ENCODE measurements at regions not wholly inside any gene's neighbourhood (a gene's known extent, or its start where the extent isn't known, plus 50 kb on each side); places are given as distances from the start of the nearest gene placed in this dataset.
"Not testable (repeated sequence)": the region's sequence is repeated elsewhere in the genome, so short reads cannot be mapped to it uniquely, and the experiment has no call there.

- no peak for DNase-seq
Observed at GRCh38 chr1:188672153-188672552, 1805.5 kb downstream of the BRINP3 start.

GRCh38 chr1:188689542-188689941, 1788.1 kb downstream of the BRINP3 start:
- DNase-seq: no peak

- DNase-seq: no peak
Observed at GRCh38 chr1:188700116-188700515, 1777.5 kb downstream of the BRINP3 start.

GRCh38 chr1:188706742-188707141, 1770.9 kb downstream of the BRINP3 start:
- DNase-seq: no peak

- DNase-seq: no peak
Observed at GRCh38 chr1:188708795-188709535, 1768.7 kb downstream of the BRINP3 start.

- no peak for DNase-seq
Observed at GRCh38 chr1:188715566-188715965, 1762.1 kb downstream of the BRINP3 start.

- DNase-seq: no peak
Observed at GRCh38 chr1:188719735-188720134, 1757.9 kb downstream of the BRINP3 start.

- DNase-seq: no peak
Observed at GRCh38 chr1:188723332-188724020, 1754.2 kb downstream of the BRINP3 start.

GRCh38 chr1:188729039-188729438, 1748.6 kb downstream of the BRINP3 start:
- no peak for DNase-seq

- no peak for DNase-seq
Observed at GRCh38 chr1:188735567-188735966, 1742.1 kb downstream of the BRINP3 start.

- DNase-seq: not testable (repeated sequence)
Observed at GRCh38 chr1:188749275-188749674, 1728.4 kb downstream of the BRINP3 start.

GRCh38 chr1:188752027-188752426, 1725.6 kb downstream of the BRINP3 start:
- not testable (repeated sequence) for DNase-seq

- DNase-seq: not testable (repeated sequence)
Observed at GRCh38 chr1:188757747-188758146, 1719.9 kb downstream of the BRINP3 start.

- no peak for DNase-seq
Observed at GRCh38 chr1:188761226-188761625, 1716.4 kb downstream of the BRINP3 start.

GRCh38 chr1:188762166-188762743, 1715.4 kb downstream of the BRINP3 start:
- DNase-seq: no peak

GRCh38 chr1:188763541-188763940, 1714.1 kb downstream of the BRINP3 start:
- no peak for DNase-seq

- no peak for DNase-seq
Observed at GRCh38 chr1:188769181-188769580, 1708.5 kb downstream of the BRINP3 start.

- DNase-seq: no peak
Observed at GRCh38 chr1:188769936-188770335, 1707.7 kb downstream of the BRINP3 start.

- DNase-seq: no peak
Observed at GRCh38 chr1:188778578-188778977, 1699.1 kb downstream of the BRINP3 start.

GRCh38 chr1:188782220-188782841, 1695.3 kb downstream of the BRINP3 start:
- DNase-seq: no peak

- DNase-seq: no peak
Observed at GRCh38 chr1:188794969-188795368, 1682.7 kb downstream of the BRINP3 start.

- DNase-seq: not testable (repeated sequence)
Observed at GRCh38 chr1:188812153-188812552, 1665.5 kb downstream of the BRINP3 start.

- not testable (repeated sequence) for DNase-seq
Observed at GRCh38 chr1:188812836-188813573, 1664.7 kb downstream of the BRINP3 start.

Measured in central memory CD4-positive, alpha-beta T cell (primary cell).